MCF 10A (cell line): ENCODE measurements at regions not wholly inside any gene's neighbourhood (a gene's known extent, or its start where the extent isn't known, plus 50 kb on each side); places are given as distances from the start of the nearest gene placed in this dataset.

Experiments used
- BruUV-seq: library from RNA; stranded (reverse); fragments of 400-500 nt; replicated peaks from 2 replicates; lab custom pipeline; 2021; lab: Mats Ljungman, UMichigan
- CTCF ChIA-PET: fragments of 300-600 bp; sonication (Branson Sonifier 250); formaldehyde crosslinking; extraction: SDS; loops from one replicate; lab custom pipeline; 2021; ENCODE audit warnings: antibody characterized with exemption, inconsistent platforms; lab: Yijun Ruan, JAX
- POLR2A ChIA-PET: fragments of 300-600, 350-650 bp; sonication (Branson Sonifier 250); formaldehyde crosslinking; extraction: SDS; loops from one replicate; lab custom pipeline; 2020; ENCODE audit warnings: antibody characterized with exemption, inconsistent platforms; lab: Yijun Ruan, JAX
- DNase-seq: peaks from one replicate; pipeline ENCODE4 v3.0.0-alpha.2; 2018; ENCODE audit not compliant: unreplicated experiment
- H3K27ac Mint-ChIP-seq: one replicate; pipeline ENCODE4 v1.8.0; 2022; ENCODE audit warnings: mild to moderate bottlenecking, low read depth, mixed read lengths; ENCODE audit not compliant: unreplicated experiment
- H3K27me3 Mint-ChIP-seq: one replicate; pipeline ENCODE4 v1.8.0; 2022; ENCODE audit warnings: mixed read lengths; ENCODE audit not compliant: insufficient read depth, unreplicated experiment
- H3K36me3 Mint-ChIP-seq: one replicate; pipeline ENCODE4 v1.8.0; 2022; ENCODE audit warnings: mild to moderate bottlenecking, moderate library complexity, mixed read lengths; ENCODE audit not compliant: insufficient read depth, unreplicated experiment
- H3K4me1 Mint-ChIP-seq: one replicate; pipeline ENCODE4 v1.8.0; 2022; ENCODE audit warnings: mixed read lengths; ENCODE audit not compliant: insufficient read depth, unreplicated experiment
- H3K4me3 Mint-ChIP-seq: one replicate; pipeline ENCODE4 v1.8.0; 2022; ENCODE audit warnings: mild to moderate bottlenecking, moderate library complexity, mixed read lengths; ENCODE audit not compliant: unreplicated experiment
- H3K9me3 Mint-ChIP-seq: one replicate; pipeline ENCODE4 v1.8.0; 2022; ENCODE audit warnings: mixed read lengths; ENCODE audit not compliant: unreplicated experiment
- intact Hi-C: fragments of 100-400 bp; cut with micrococcal nuclease; formaldehyde crosslinking; loops from 2 replicates; pipeline ENCODE4 v1.14.1; 2022
- TF ChIP-seq, protein P1 (sequence below): fragments of 200-600 bp; IDR thresholded peaks from one replicate; pipeline ENCODE4 v1.8.0; 2022; ENCODE audit warnings: antibody characterized with exemption, mild to moderate bottlenecking; ENCODE audit not compliant: unreplicated experiment

DNA sequence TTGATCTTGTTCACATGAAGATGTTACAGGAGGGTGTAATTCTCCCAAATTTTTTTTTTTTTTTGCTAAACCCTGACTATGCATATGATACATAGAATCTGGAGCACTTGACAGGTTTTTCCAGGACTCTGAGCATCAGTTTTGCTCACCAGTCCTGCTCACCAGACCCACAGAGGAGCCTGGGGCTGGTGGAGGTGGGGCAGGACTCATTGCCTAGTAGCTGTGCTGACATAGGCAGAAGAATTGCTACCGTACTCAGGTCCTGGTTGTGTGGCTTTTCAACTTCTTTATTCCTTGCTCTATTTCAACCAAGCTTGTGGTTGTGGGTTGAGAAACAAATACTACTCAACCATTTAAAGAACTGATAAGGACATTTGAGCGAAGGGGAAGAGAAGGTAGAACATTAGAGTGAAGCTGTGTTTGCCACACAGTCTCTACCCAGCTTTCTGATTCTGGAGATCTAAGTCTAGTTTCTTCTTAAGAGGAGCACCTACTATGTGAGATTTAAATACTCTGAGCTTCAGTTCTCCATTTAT lies 212.4 kb downstream of the UTP18 start:
- no peak overlapping the region for H3K27ac Mint-ChIP-seq
- no peaks in the 10 kb centered on the region for H3K4me1 Mint-ChIP-seq
- intact Hi-C loops, result no loop called here
- POLR2A ChIA-PET, result interaction anchor here (0.7 kb wide), 1 partner anchor 148 kb away, joined by 3 read pairs; no protein-coding TSS in a partner anchor
- DNase-seq, result no peak
- H3K36me3 Mint-ChIP-seq, result no peaks in the 10 kb centered on the region
- no peaks in the 10 kb centered on the region for H3K9me3 Mint-ChIP-seq
- BruUV-seq, result no TSS peak
- no peak overlapping the region for H3K4me3 Mint-ChIP-seq
- CTCF ChIA-PET, result interaction anchor here (6.9 kb wide), 1 partner anchor 12 kb away, joined by 29 read pairs; no protein-coding TSS in a partner anchor
- H3K27me3 Mint-ChIP-seq, result peaks cover 76% of the 10 kb centered on the region
- TF ChIP-seq, protein P1, sequence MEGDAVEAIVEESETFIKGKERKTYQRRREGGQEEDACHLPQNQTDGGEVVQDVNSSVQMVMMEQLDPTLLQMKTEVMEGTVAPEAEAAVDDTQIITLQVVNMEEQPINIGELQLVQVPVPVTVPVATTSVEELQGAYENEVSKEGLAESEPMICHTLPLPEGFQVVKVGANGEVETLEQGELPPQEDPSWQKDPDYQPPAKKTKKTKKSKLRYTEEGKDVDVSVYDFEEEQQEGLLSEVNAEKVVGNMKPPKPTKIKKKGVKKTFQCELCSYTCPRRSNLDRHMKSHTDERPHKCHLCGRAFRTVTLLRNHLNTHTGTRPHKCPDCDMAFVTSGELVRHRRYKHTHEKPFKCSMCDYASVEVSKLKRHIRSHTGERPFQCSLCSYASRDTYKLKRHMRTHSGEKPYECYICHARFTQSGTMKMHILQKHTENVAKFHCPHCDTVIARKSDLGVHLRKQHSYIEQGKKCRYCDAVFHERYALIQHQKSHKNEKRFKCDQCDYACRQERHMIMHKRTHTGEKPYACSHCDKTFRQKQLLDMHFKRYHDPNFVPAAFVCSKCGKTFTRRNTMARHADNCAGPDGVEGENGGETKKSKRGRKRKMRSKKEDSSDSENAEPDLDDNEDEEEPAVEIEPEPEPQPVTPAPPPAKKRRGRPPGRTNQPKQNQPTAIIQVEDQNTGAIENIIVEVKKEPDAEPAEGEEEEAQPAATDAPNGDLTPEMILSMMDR, result no peak

DNA sequence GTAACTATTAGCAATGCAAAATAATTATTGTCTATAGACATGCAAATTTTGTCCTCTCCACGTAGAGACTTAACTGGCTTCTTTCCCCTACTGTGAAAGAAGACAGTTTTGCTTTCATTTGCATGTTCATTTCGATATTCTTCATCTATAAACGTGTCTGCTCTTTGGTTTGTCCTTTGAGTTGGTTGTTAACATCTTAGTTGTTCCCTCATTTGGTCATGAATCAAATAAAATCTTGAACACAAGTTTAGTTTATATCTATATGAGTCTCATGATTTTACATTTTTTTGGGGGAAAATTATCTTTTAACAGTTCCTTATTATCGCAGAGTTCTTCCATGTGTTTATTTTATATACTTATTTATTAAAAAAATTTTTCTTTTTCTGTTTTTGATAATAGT lies 214.4 kb downstream of the UTP18 start:
- Mint-ChIP-seq H3K27ac (no peak overlapping the region), H3K27me3 (peaks cover 85% of the 10 kb centered on the region), H3K36me3 (no peaks in the 10 kb centered on the region), H3K4me3 (no peak overlapping the region), H3K9me3 (no peaks in the 10 kb centered on the region), H3K4me1 (no peaks in the 10 kb centered on the region)
- no TSS peak for BruUV-seq
- intact Hi-C loops, result no loop called here
- DNase-seq, result no peak
- TF ChIP-seq, protein P1, result no peak
- POLR2A ChIA-PET, result no interaction called here
- CTCF ChIA-PET, result interaction anchor here (0.5 to 6.9 kb wide), 2 partner anchors 14 to 103 kb away, joined by 3 to 29 read pairs; no protein-coding TSS in a partner anchor

DNA sequence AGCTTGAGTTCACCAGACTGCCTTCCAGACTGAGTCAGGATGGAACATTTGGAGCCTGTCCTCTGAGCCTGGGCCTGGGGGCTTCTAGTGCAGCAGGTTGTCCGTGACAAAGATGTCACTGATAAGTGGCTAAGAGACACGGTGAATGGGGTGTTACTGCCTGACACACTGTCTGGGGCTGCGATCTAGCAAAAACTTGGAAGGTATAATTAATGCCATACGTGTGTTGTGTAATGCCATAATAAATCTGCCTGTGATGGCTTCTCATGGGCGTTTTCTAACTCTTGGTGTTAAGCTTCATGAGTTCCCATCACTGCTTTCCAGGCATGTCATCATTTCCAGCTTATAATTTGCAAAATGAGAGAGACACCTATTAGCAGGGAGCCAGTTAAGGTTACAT lies 215.4 kb downstream of the UTP18 start:
- POLR2A ChIA-PET, result no interaction called here
- intact Hi-C loops, result no loop called here
- Mint-ChIP-seq H3K4me1 (no peaks in the 10 kb centered on the region), H3K4me3 (no peak overlapping the region), H3K9me3 (no peaks in the 10 kb centered on the region), H3K27me3 (peaks cover 90% of the 10 kb centered on the region), H3K27ac (no peak overlapping the region), H3K36me3 (no peaks in the 10 kb centered on the region)
- TF ChIP-seq, protein P1, result no peak
- CTCF ChIA-PET, result interaction anchor here (6.9 kb wide), 1 partner anchor 15 kb away, joined by 29 read pairs; no protein-coding TSS in a partner anchor
- DNase-seq, result no peak
- BruUV-seq, result no TSS peak

DNA sequence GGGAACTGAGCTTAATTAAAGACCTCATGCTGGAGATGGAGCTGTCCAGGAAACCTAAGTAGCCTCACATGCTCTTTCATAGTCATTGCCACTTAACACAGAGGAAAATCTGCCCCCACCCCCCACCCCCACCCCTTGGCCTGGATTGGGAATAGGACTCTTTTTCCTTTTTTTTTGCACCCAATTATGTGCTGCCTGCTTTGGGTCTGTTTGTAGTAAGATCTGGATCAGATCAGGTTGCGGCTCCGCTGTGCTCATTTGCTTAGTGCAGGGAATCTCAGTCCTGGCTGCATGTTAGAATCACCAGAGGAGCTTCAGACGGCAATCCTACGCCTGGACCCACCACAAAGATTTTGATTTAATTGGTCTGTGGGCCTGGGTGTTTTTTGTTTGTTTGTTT lies 219.0 kb downstream of the UTP18 start:
- no TSS peak for BruUV-seq
- DNase-seq, result no peak
- H3K36me3 Mint-ChIP-seq, result no peaks in the 10 kb centered on the region
- TF ChIP-seq, protein P1, result no peak
- no peak overlapping the region for H3K27ac Mint-ChIP-seq
- H3K4me1 Mint-ChIP-seq, result no peaks in the 10 kb centered on the region
- H3K4me3 Mint-ChIP-seq, result no peak overlapping the region
- intact Hi-C loops, result no loop called here
- ChIA-PET POLR2A (no interaction called here), CTCF (interaction anchor here (1.5 kb wide), 1 partner anchor 17 kb away, joined by 5 read pairs; no protein-coding TSS in a partner anchor)
- peaks cover 65% of the 10 kb centered on the region for H3K27me3 Mint-ChIP-seq
- H3K9me3 Mint-ChIP-seq, result no peaks in the 10 kb centered on the region
